MCF 10A (cell line): ENCODE measurements at regions not wholly inside any gene's neighbourhood (a gene's known extent, or its start where the extent isn't known, plus 50 kb on each side); places are given as distances from the start of the nearest gene placed in this dataset.

Experiments used
- BruUV-seq: library from RNA; stranded (reverse); fragments of 400-500 nt; replicated peaks from 2 replicates; lab custom pipeline; 2021; lab: Mats Ljungman, UMichigan
- CTCF ChIA-PET: fragments of 300-600 bp; sonication (Branson Sonifier 250); formaldehyde crosslinking; extraction: SDS; loops from one replicate; lab custom pipeline; 2021; ENCODE audit warnings: antibody characterized with exemption, inconsistent platforms; lab: Yijun Ruan, JAX
- POLR2A ChIA-PET: fragments of 300-600, 350-650 bp; sonication (Branson Sonifier 250); formaldehyde crosslinking; extraction: SDS; loops from one replicate; lab custom pipeline; 2020; ENCODE audit warnings: antibody characterized with exemption, inconsistent platforms; lab: Yijun Ruan, JAX
- DNase-seq: peaks from one replicate; pipeline ENCODE4 v3.0.0-alpha.2; 2018; ENCODE audit not compliant: unreplicated experiment
- H3K27ac Mint-ChIP-seq: one replicate; pipeline ENCODE4 v1.8.0; 2022; ENCODE audit warnings: mild to moderate bottlenecking, low read depth, mixed read lengths; ENCODE audit not compliant: unreplicated experiment
- H3K27me3 Mint-ChIP-seq: one replicate; pipeline ENCODE4 v1.8.0; 2022; ENCODE audit warnings: mixed read lengths; ENCODE audit not compliant: insufficient read depth, unreplicated experiment
- H3K36me3 Mint-ChIP-seq: one replicate; pipeline ENCODE4 v1.8.0; 2022; ENCODE audit warnings: mild to moderate bottlenecking, moderate library complexity, mixed read lengths; ENCODE audit not compliant: insufficient read depth, unreplicated experiment
- H3K4me1 Mint-ChIP-seq: one replicate; pipeline ENCODE4 v1.8.0; 2022; ENCODE audit warnings: mixed read lengths; ENCODE audit not compliant: insufficient read depth, unreplicated experiment
- H3K4me3 Mint-ChIP-seq: one replicate; pipeline ENCODE4 v1.8.0; 2022; ENCODE audit warnings: mild to moderate bottlenecking, moderate library complexity, mixed read lengths; ENCODE audit not compliant: unreplicated experiment
- H3K9me3 Mint-ChIP-seq: one replicate; pipeline ENCODE4 v1.8.0; 2022; ENCODE audit warnings: mixed read lengths; ENCODE audit not compliant: unreplicated experiment
- intact Hi-C: fragments of 100-400 bp; cut with micrococcal nuclease; formaldehyde crosslinking; loops from 2 replicates; pipeline ENCODE4 v1.14.1; 2022
- TF ChIP-seq, protein P1 (sequence below): fragments of 200-600 bp; IDR thresholded peaks from one replicate; pipeline ENCODE4 v1.8.0; 2022; ENCODE audit warnings: antibody characterized with exemption, mild to moderate bottlenecking; ENCODE audit not compliant: unreplicated experiment

DNA sequence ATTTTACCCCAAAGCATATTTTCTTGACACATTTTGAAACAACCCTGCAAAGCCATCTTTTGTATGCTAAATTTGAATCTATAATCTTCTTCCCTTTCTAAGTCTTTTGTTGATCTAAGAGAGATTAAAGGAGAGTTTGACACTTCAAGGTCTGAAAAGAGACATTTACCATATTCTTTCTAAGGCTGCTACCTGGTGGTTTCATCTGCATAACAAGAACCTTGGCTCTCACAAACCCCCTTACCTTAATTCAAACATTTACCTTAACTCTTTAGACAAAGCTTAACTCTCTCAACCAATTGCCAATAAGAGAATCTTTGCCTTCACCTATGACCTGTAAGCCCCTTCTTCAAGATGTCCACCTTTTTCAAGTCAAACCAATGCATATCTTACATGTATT lies 1143.6 kb downstream of the CDH11 start:
- Mint-ChIP-seq H3K27me3 (no peaks in the 10 kb centered on the region), H3K9me3 (no peaks in the 10 kb centered on the region), H3K27ac (no peak overlapping the region), H3K4me1 (no peaks in the 10 kb centered on the region), H3K4me3 (no peak overlapping the region), H3K36me3 (no peaks in the 10 kb centered on the region)
- no TSS peak for BruUV-seq
- ChIA-PET CTCF (interaction anchor here (0.7 kb wide), 1 partner anchor 11 kb away, joined by 3 read pairs; no protein-coding TSS in a partner anchor), POLR2A (no interaction called here)
- no peak for DNase-seq
- intact Hi-C loops = no loop called here
- TF ChIP-seq, protein P1, sequence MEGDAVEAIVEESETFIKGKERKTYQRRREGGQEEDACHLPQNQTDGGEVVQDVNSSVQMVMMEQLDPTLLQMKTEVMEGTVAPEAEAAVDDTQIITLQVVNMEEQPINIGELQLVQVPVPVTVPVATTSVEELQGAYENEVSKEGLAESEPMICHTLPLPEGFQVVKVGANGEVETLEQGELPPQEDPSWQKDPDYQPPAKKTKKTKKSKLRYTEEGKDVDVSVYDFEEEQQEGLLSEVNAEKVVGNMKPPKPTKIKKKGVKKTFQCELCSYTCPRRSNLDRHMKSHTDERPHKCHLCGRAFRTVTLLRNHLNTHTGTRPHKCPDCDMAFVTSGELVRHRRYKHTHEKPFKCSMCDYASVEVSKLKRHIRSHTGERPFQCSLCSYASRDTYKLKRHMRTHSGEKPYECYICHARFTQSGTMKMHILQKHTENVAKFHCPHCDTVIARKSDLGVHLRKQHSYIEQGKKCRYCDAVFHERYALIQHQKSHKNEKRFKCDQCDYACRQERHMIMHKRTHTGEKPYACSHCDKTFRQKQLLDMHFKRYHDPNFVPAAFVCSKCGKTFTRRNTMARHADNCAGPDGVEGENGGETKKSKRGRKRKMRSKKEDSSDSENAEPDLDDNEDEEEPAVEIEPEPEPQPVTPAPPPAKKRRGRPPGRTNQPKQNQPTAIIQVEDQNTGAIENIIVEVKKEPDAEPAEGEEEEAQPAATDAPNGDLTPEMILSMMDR = no peak

DNA sequence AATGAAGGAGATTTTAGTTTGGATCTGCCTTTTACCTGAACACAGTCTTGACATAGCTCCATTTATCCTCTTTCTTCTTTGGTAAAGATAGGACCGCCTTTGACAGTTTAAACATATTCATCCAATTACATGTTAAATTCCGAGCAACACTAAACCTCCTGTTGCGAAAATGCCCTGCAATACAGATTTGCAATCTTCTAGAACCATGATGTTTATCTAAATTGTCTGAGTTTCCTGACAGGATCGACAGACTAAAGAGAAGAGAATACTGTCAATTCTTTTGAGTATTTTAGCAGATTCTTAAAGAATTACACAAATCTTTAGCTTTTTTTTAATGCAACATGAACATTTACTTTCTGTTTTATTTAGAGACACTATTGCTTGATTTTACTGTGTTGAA lies 1145.5 kb downstream of the CDH11 start:
- CTCF ChIA-PET = interaction anchor here (0.6 to 1.2 kb wide), 2 partner anchors 150 to 437 kb away, joined by 3 read pairs; no protein-coding TSS in a partner anchor
- no peaks in the 10 kb centered on the region for H3K4me1 Mint-ChIP-seq
- H3K27me3 Mint-ChIP-seq = no peaks in the 10 kb centered on the region
- no peaks in the 10 kb centered on the region for H3K36me3 Mint-ChIP-seq
- TF ChIP-seq, protein P1 = no peak
- DNase-seq = no peak
- H3K27ac Mint-ChIP-seq = no peak overlapping the region
- no TSS peak for BruUV-seq
- H3K9me3 Mint-ChIP-seq = no peaks in the 10 kb centered on the region
- intact Hi-C loops = no loop called here
- H3K4me3 Mint-ChIP-seq = no peak overlapping the region
- POLR2A ChIA-PET = no interaction called here

DNA sequence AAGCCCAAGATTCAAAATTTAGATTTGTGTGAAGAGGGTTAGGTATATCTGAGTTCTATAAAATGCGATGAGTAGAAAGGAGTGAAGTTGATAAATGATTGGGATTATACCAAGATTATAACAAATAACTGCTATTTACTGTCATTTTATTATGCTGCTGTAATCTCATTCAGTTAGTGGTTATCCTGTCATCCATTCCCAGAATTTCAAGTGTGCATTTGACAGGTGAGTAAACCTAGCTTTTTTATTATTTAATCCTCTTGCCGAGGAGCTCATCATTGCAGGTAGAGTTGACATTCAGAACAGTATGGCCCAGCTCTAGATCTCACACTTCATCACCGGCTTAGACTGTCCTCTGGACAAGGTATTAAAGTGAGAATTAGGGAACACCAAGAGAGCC lies 1146.2 kb downstream of the CDH11 start:
- ChIA-PET POLR2A (no interaction called here), CTCF (interaction anchor here (1.2 kb wide), 1 partner anchor 149 kb away, joined by 3 read pairs; no protein-coding TSS in a partner anchor)
- intact Hi-C loops = no loop called here
- Mint-ChIP-seq H3K9me3 (no peaks in the 10 kb centered on the region), H3K27me3 (no peaks in the 10 kb centered on the region), H3K36me3 (no peaks in the 10 kb centered on the region), H3K27ac (no peak overlapping the region), H3K4me3 (no peak overlapping the region), H3K4me1 (no peaks in the 10 kb centered on the region)
- no TSS peak for BruUV-seq
- no peak for DNase-seq
- TF ChIP-seq, protein P1 = no peak

DNA sequence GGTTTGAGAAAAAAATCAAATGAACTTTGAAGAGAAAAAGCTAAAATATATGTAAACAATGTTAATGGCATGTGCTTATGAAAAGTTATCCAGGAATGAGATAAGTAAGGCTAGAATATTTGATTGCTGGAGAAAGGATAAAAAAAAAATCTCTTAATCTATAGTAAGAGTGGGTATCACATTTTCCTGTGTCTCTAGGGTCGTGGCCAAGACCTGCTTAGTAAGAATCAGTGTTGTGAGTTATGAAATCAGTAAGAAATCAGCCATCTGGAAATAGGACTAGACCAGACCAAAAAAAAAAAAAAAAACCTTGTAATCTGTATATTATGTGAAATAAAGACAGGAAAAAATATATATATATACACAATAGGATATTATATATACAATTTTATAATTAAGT lies 1153.9 kb downstream of the CDH11 start:
- H3K36me3 Mint-ChIP-seq = no peaks in the 10 kb centered on the region
- CTCF ChIA-PET = no interaction called here

More for the DNA sequence above, 1153.9 kb downstream of the CDH11 start:
- POLR2A ChIA-PET = no interaction called here
- Mint-ChIP-seq H3K4me1 (no peaks in the 10 kb centered on the region), H3K27ac (no peak overlapping the region), H3K4me3 (no peak overlapping the region), H3K27me3 (no peaks in the 10 kb centered on the region), H3K9me3 (peaks cover 9% of the 10 kb centered on the region)
- intact Hi-C loops = no loop called here
- DNase-seq = no peak
- no TSS peak for BruUV-seq
- TF ChIP-seq, protein P1 = no peak
